Natural killer cell (primary cell): ENCODE measurements at regions not wholly inside any gene's neighbourhood (a gene's known extent, or its start where the extent isn't known, plus 50 kb on each side); places are given as distances from the start of the nearest gene placed in this dataset.

Experiments used
- ATAC-seq, 3 donors: fragments of 150-1000 bp in 2 of 3; fragments of 200-7000 bp in 1 of 3; cut with Tn5 transposase; 1 replicate in 1 of 3; 2 replicates in 2 of 3; pipeline ENCODE4 v1.10.0; 2021; ENCODE audit warnings: mild to moderate bottlenecking in 2 of 3, moderate library complexity in 2 of 3
- DNase-seq, 2 donors: peaks; one replicate each; pipeline versions ENCODE4 v3.0.0 to v3.0.0-alpha.2; 2013 to 2021; ENCODE audit warnings: mixed read lengths in 1 of 2
- H3K27ac ChIP-seq: one replicate; pipeline ENCODE4 v1.5.1; 2013; ENCODE audit warnings: mild to moderate bottlenecking, low read length
- H3K27me3 ChIP-seq: one replicate; pipeline ENCODE4 v1.6.1; 2013; ENCODE audit warnings: low read length; ENCODE audit not compliant: control insufficient read depth, insufficient read depth
- H3K36me3 ChIP-seq: one replicate; pipeline ENCODE4 v1.6.1; 2013; ENCODE audit warnings: low read length; ENCODE audit not compliant: control insufficient read depth, insufficient read depth
- H3K4me1 ChIP-seq: one replicate; pipeline ENCODE4 v1.6.1; 2013; ENCODE audit warnings: low read length; ENCODE audit not compliant: control insufficient read depth, insufficient read depth
- H3K4me3 ChIP-seq: one replicate; pipeline ENCODE4 v1.5.1; 2013; ENCODE audit warnings: low read length
- H3K9me3 ChIP-seq: one replicate; pipeline ENCODE4 v1.6.1; 2013; ENCODE audit warnings: low read length; ENCODE audit not compliant: control insufficient read depth, insufficient read depth
- H3K27ac Mint-ChIP-seq, 2 donors: one replicate each; pipeline ENCODE4 v1.8.0; 2022; ENCODE audit warnings: mild to moderate bottlenecking in 2 of 2, mixed read lengths in 2 of 2, moderate library complexity in 1 of 2
- H3K27me3 Mint-ChIP-seq, 2 donors: one replicate each; pipeline ENCODE4 v1.8.0; 2022; ENCODE audit warnings: low read depth in 2 of 2, mixed read lengths in 2 of 2
- H3K36me3 Mint-ChIP-seq: one replicate; pipeline ENCODE4 v1.8.0; 2022; ENCODE audit warnings: mixed read lengths
- H3K4me1 Mint-ChIP-seq, 2 donors: one replicate each; pipeline ENCODE4 v1.8.0; 2022; ENCODE audit warnings: mixed read lengths in 2 of 2
- H3K4me3 Mint-ChIP-seq: one replicate; pipeline ENCODE4 v1.8.0; 2022; ENCODE audit warnings: mild to moderate bottlenecking, moderate library complexity, mixed read lengths
- H3K9me3 Mint-ChIP-seq, 2 donors: one replicate each; pipeline ENCODE4 v1.8.0; 2022; ENCODE audit warnings: mixed read lengths in 2 of 2
- CTCF ChIP-seq: fragments of 200-600 bp; IDR thresholded peaks from one replicate; pipeline ENCODE4 v1.8.0; 2022; ENCODE audit warnings: antibody characterized with exemption
- WGBS: methylation state at CpG from one replicate; pipeline ENCODE4 v1.1.7; 2013; ENCODE audit warnings: missing lambda C conversion rate; ENCODE audit not compliant: insufficient coverage; 5-methylcytosine and 5-hydroxymethylcytosine counted together
- intact Hi-C: fragments of 100-400 bp; cut with micrococcal nuclease; formaldehyde crosslinking; loops from one replicate; pipeline ENCODE4 v1.14.2; 2022

- H3K27ac Mint-ChIP-seq = no peak overlapping the region
- no peaks in the 10 kb centered on the region for H3K4me1 Mint-ChIP-seq
- Histone ChIP-seq H3K27ac (no peak overlapping the region), H3K36me3 (no peaks in the 10 kb centered on the region), H3K4me3 (no peak overlapping the region), H3K4me1 (no peaks in the 10 kb centered on the region), H3K27me3 (no peaks in the 10 kb centered on the region), H3K9me3 (no peaks in the 10 kb centered on the region)
- H3K36me3 Mint-ChIP-seq = no peaks in the 10 kb centered on the region
- WGBS = 88% methylated on average over 5 of the region's 6 CpGs
- peaks cover 0 to 3% of the 10 kb centered on the region in 2 donors for H3K9me3 Mint-ChIP-seq
- intact Hi-C loops = no loop called here
- DNase-seq = no peak
- H3K27me3 Mint-ChIP-seq = peaks cover 0 to 3% of the 10 kb centered on the region in 2 donors
- TF ChIP-seq CTCF = no peak
- no peak for ATAC-seq
- H3K4me3 Mint-ChIP-seq = no peak overlapping the region
Observed at GRCh38 chr2:7704296-7704865, 787.2 kb downstream of the RNF144A start.

- no peak for DNase-seq
Observed at GRCh38 chr2:7706791-7707190, 789.6 kb downstream of the RNF144A start.

GRCh38 chr2:7707723-7708122 is 790.5 kb downstream of the RNF144A start:
- ATAC-seq = no peak
- DNase-seq = no peak
- intact Hi-C loops = no loop called here

More at GRCh38 chr2:7706791-7707190, 789.6 kb downstream of the RNF144A start:
- Histone ChIP-seq H3K27ac (no peak overlapping the region), H3K4me3 (no peak overlapping the region), H3K36me3 (no peaks in the 10 kb centered on the region), H3K4me1 (no peaks in the 10 kb centered on the region), H3K27me3 (no peaks in the 10 kb centered on the region), H3K9me3 (no peaks in the 10 kb centered on the region)
- no peaks in the 10 kb centered on the region for H3K36me3 Mint-ChIP-seq
- no peaks in the 10 kb centered on the region for H3K9me3 Mint-ChIP-seq
- intact Hi-C loops = no loop called here
- peaks cover 0 to 7% of the 10 kb centered on the region in 2 donors for H3K27me3 Mint-ChIP-seq
- H3K4me3 Mint-ChIP-seq = no peak overlapping the region
- 96% methylated on average over 2 of the region's 2 CpGs for WGBS
- H3K27ac Mint-ChIP-seq = no peak overlapping the region
- H3K4me1 Mint-ChIP-seq = no peaks in the 10 kb centered on the region
- no peak for TF ChIP-seq CTCF
- ATAC-seq = no peak

More at GRCh38 chr2:7707723-7708122, 790.5 kb downstream of the RNF144A start:
- Histone ChIP-seq H3K36me3 (no peaks in the 10 kb centered on the region), H3K9me3 (no peaks in the 10 kb centered on the region), H3K27me3 (no peaks in the 10 kb centered on the region), H3K4me3 (no peak overlapping the region), H3K27ac (no peak overlapping the region), H3K4me1 (no peaks in the 10 kb centered on the region)
- WGBS = 97% methylated on average over 2 of the region's 2 CpGs
- H3K4me1 Mint-ChIP-seq = peaks cover 0 to under 1% of the 10 kb centered on the region in 2 donors
- no peak overlapping the region for H3K27ac Mint-ChIP-seq
- H3K4me3 Mint-ChIP-seq = no peak overlapping the region
- H3K36me3 Mint-ChIP-seq = no peaks in the 10 kb centered on the region
- H3K9me3 Mint-ChIP-seq = no peaks in the 10 kb centered on the region
- no peak for TF ChIP-seq CTCF
- peaks cover 0 to 7% of the 10 kb centered on the region in 2 donors for H3K27me3 Mint-ChIP-seq
